K562 (cell line): ENCODE measurements at regions not wholly inside any gene's neighbourhood (a gene's known extent, or its start where the extent isn't known, plus 50 kb on each side); places are given as distances from the start of the nearest gene placed in this dataset.
A peak's percentile ranks its signal among the peaks of the same experiment; 100 is the strongest.

Experiments
- ATAC-seq: fragments of 200-7000 bp; cut with Tn5 transposase; 3 replicates; pipeline ENCODE4 v1.9.1; 2020; ENCODE audit warnings: moderate library complexity
- BruUV-seq: library from RNA; stranded (reverse); fragments of 400-500 nt; replicated peaks from 2 replicates; lab custom pipeline; 2021; lab: Mats Ljungman, UMichigan
- CTCF ChIA-PET: fragments of 300-600 bp; formaldehyde crosslinking; extraction: SDS; loops from one replicate; lab custom pipeline; 2021; ENCODE audit warnings: low intra/inter-chr PET ratio; lab: Yijun Ruan, JAX
- POLR2A ChIA-PET: fragments of 300-600, 350-650 bp; sonication (Branson Sonifier 250); formaldehyde crosslinking; extraction: SDS; loops from one replicate; lab custom pipeline; 2021; ENCODE audit warnings: antibody characterized with exemption, inconsistent platforms; lab: Yijun Ruan, JAX
- DNase-seq, 4 experiments: peaks; one replicate each; pipeline versions ENCODE4 v3.0.0 to v3.0.0-alpha.2; 2011 to 2018; ENCODE audit warnings: low spot score in 3 of 4, mixed read lengths in 3 of 4; ENCODE audit errors: extremely low read depth in 1 of 4
- FAIRE-seq: peaks from 2 replicates; lab custom pipeline; 2011; peaks lifted over from hg19 to GRCh38; lab: Jason Lieb, UNC
- H2AFZ ChIP-seq: 2 replicates; pipeline ENCODE4 v1.6.0; 2011; ENCODE audit warnings: low read depth, low read length, control low read depth, inconsistent platforms
- H3K27ac ChIP-seq: fragments of 200-600 bp; 3 replicates; pipeline ENCODE4 v1.8.0; 2011; ENCODE audit warnings: low read depth, mild to moderate bottlenecking, control low read depth, inconsistent platforms, low read length, moderate library complexity, mixed read lengths; ENCODE audit errors: extremely low read depth
- H3K27me3 ChIP-seq, 2 experiments: fragments of 300-600 bp in 1 of 2; 2 replicates in 1 of 2; 3 replicates in 1 of 2; pipeline versions ENCODE4 v1.6.0 to v1.8.0; 2011; ENCODE audit warnings: inconsistent platforms in 2 of 2, low read length in 2 of 2, mild to moderate bottlenecking in 1 of 2, mixed read lengths in 1 of 2, moderate library complexity in 1 of 2; ENCODE audit not compliant: control insufficient read depth in 2 of 2, insufficient read depth in 2 of 2
- H3K36me3 ChIP-seq: fragments of 300-600 bp; 3 replicates; pipeline ENCODE4 v1.8.0; 2011; ENCODE audit warnings: mild to moderate bottlenecking, low read length, inconsistent platforms; ENCODE audit not compliant: control insufficient read depth, insufficient read depth
- H3K4me1 ChIP-seq, 2 experiments: fragments of 200-600 bp in 1 of 2; replicated peaks in 1 of 2; 2 replicates in 1 of 2; 3 replicates in 1 of 2; pipeline versions ENCODE4 v1.5.1 to v1.8.0; 2011; ENCODE audit warnings: inconsistent platforms in 2 of 2, low read length in 2 of 2, mild to moderate bottlenecking in 1 of 2, mixed read lengths in 1 of 2, moderate library complexity in 1 of 2; ENCODE audit not compliant: control insufficient read depth in 2 of 2, insufficient read depth in 2 of 2
- H3K4me2 ChIP-seq: 2 replicates; pipeline ENCODE4 v1.6.1; 2011; ENCODE audit warnings: low read length, control low read depth, inconsistent platforms, mixed read lengths; ENCODE audit not compliant: insufficient read depth
- H3K4me3 ChIP-seq: fragments of 200-600 bp; sonication (generic), shearing (Covaris generic); 2 replicates; pipeline ENCODE4 v1.5.1; 2016; ENCODE audit warnings: control low read depth, inconsistent platforms
- H3K79me2 ChIP-seq: fragments of 200-600 bp; 3 replicates; pipeline ENCODE4 v1.8.0; 2011; ENCODE audit warnings: low read length, inconsistent platforms; ENCODE audit not compliant: control insufficient read depth, insufficient read depth
- H3K9ac ChIP-seq, 2 experiments: 2 replicates each; pipeline versions ENCODE4 v1.6.0 to v1.6.1; 2011; ENCODE audit warnings: low read depth in 2 of 2, low read length in 2 of 2, control low read depth in 1 of 2, inconsistent platforms in 1 of 2, mild to moderate bottlenecking in 1 of 2, mixed read lengths in 1 of 2; ENCODE audit not compliant: insufficient read depth in 1 of 2
- H3K9me1 ChIP-seq: one replicate; pipeline ENCODE4 v1.6.0; 2011; ENCODE audit warnings: inconsistent platforms, mild to moderate bottlenecking, low read length, moderate library complexity; ENCODE audit not compliant: control insufficient read depth, insufficient read depth
- H3K9me3 ChIP-seq: replicated peaks from 2 replicates; pipeline ENCODE4 v1.5.1; 2011; ENCODE audit warnings: low read depth, low read length, inconsistent platforms; ENCODE audit not compliant: control insufficient read depth, insufficient read depth
- H4K20me1 ChIP-seq: replicated peaks from 2 replicates; pipeline ENCODE4 v1.6.1; 2011; ENCODE audit warnings: low read length, inconsistent platforms, mixed read lengths; ENCODE audit not compliant: control insufficient read depth, insufficient read depth
- CBX5 ChIP-seq: IDR thresholded peaks from 2 replicates; pipeline ENCODE4 v1.6.1; 2014; ENCODE audit warnings: low read depth, borderline replicate concordance
- CHCHD3 ChIP-seq: fragments of 250-450 bp; sonication (Bioruptor Pico); IDR thresholded peaks from 2 replicates; pipeline ENCODE4 v2.1.2; 2022; ENCODE audit warnings: mild to moderate bottlenecking
- GABPB1 ChIP-seq: sonication (generic); formaldehyde crosslinking; IDR thresholded peaks from 2 replicates; pipeline ENCODE4 v1.8.0; 2022; ENCODE audit warnings: mild to moderate bottlenecking, missing genetic modification reagents
- NFIC ChIP-seq: fragments of 450-650 bp; IDR thresholded peaks from 2 replicates; pipeline ENCODE4 v1.6.1; 2017; ENCODE audit warnings: mild to moderate bottlenecking, inconsistent platforms
- TSC22D4 ChIP-seq: fragments of 450-650 bp; IDR thresholded peaks from 2 replicates; pipeline ENCODE4 v1.6.1; 2016; ENCODE audit warnings: missing genetic modification characterization, missing biosample characterization, control low read depth
- WGBS: fragments of 100-300 bp; shearing (Covaris generic); methylation state at CpG from one replicate; pipeline ENCODE4 v1.1.6; 2016; ENCODE audit warnings: low coverage, mixed read lengths; ENCODE audit not compliant: insufficient coverage; ENCODE audit errors: missing lambda C conversion rate; 5-methylcytosine and 5-hydroxymethylcytosine counted together
- in situ Hi-C: fragments of 300-500 bp; cut with MboI; formaldehyde crosslinking; loops from 4 replicates; pipeline ENCODE4 v1.15.0; 2018; ENCODE audit warnings: inconsistent platforms, mixed read lengths
- intact Hi-C: fragments of 100-400 bp; cut with micrococcal nuclease; formaldehyde crosslinking; loops from 2 replicates; pipeline ENCODE4 v1.14.2; 2022
- TF ChIP-seq, protein P1 (sequence below): fragments of 450-650 bp; IDR thresholded peaks from 2 replicates; pipeline ENCODE4 v1.6.1; 2016

DNA sequence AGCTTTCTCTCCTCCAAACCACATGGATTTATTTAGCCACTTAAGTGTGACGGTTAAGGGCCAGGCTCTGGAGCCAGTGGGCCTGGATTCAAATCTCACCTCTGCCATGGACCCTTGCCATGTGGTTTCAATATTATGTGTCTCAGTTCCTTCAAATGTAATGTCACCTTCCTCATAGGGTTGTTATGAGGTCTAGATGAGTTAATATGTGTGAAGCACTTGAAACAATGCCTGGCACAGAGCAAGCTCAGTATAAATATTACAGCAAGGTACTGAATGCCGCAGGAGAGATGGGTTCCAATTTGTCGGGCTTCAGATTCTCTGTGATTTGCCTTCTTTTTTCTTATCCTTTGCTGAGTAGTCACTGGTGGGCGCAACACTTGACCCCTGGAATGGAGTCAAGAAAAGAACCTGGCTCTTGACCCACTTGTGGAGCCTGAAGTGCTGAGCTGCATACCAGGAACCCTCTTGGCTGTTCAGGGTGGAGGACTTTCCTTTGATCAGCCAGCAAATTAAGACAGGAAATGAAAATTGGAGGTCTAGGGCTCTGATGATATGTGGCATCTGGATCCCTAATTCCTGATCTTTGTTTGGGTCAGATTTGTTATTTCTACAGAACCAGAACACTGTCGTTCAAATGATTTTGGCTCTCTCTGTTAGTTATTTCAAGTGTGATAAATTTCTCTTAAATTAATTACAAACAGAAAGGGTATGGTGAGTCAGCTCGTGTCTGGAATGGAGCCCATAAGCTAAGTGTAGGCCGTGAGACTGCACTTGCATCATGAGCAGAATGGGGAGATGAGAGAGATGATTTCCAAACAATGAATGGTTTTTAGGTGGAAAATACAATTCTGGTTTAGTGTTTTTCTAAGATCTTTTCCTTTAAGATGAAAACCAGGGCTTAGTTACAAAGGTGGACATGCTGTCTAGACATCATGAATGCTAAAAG lies 293.0 kb downstream of the KCNS3 start (continued):
- no peak for TF ChIP-seq CHCHD3 (CRISPR knock-in tag)

DNA sequence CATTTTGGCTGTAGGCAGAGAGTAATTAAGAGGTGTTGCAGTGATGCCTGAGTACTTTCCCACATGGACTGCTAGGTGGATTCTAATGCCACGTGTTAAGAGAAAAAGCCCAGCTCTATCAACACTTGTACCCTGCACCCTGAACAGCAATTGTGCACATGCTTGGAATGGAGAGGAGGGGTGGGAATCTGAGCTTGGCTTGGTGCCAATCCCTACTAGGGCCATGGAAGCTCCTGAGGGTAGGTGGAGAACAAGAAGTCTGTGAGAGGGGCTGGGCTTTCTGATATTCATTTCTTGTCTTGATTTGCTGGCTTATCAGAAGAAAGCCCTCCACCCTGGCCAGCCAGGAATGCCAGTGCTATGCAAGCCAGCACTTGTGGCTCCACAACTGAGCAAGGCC lies 292.2 kb downstream of the KCNS3 start:
- ATAC-seq (no peak), DNase-seq (no peak)
- H3K4me3 ChIP-seq = no peak overlapping the region
- no peaks in the 10 kb centered on the region for H3K9me3 ChIP-seq
- no peaks in the 10 kb centered on the region for H3K4me1 ChIP-seq
- 6% methylated on average over 1 of the region's 1 CpG for WGBS
- no peaks in the 10 kb centered on the region for H3K36me3 ChIP-seq
- POLR2A ChIA-PET = interaction anchor here (0.7 kb wide), 1 partner anchor 25 kb away, joined by 3 read pairs; no protein-coding TSS in a partner anchor
- intact Hi-C loops (no loop called here), in situ Hi-C loops (no loop called here)
- H3K9ac ChIP-seq = no peak overlapping the region
- H3K79me2 ChIP-seq = no peaks in the 10 kb centered on the region
- no peaks in the 10 kb centered on the region for H3K27me3 ChIP-seq
- no peaks in the 10 kb centered on the region for H4K20me1 ChIP-seq
- CTCF ChIA-PET = no interaction called here
- TF ChIP-seq GABPB1 (CRISPR knock-in tag) (no peak), NFIC (peak; percentile 70)
- TF ChIP-seq, all 486 proteins: peak for 1
- no TSS peak for BruUV-seq
- Histone ChIP-seq H3K27ac (no peak overlapping the region), H3K9me1 (no peaks in the 10 kb centered on the region), H2AFZ (no peak overlapping the region), H3K4me2 (no peak overlapping the region)
- FAIRE-seq = no peak

DNA sequence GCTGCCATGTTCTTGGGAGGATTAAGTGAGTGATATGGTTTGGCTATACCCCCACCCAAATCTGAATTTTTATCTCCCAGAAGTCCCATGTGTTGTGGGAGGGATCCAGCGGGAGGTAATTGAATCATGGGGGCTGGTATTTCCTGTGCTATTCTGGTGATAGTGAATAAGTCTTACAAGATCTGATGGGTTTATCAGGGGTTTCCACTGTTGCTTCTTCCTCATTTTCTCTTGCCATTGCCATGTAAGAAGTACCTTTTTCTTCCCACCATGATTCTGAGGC lies 291.4 kb downstream of the KCNS3 start:
- Histone ChIP-seq H3K9me1 (no peaks in the 10 kb centered on the region), H3K4me3 (no peak overlapping the region), H3K36me3 (no peaks in the 10 kb centered on the region), H2AFZ (no peak overlapping the region), H3K27me3 (no peaks in the 10 kb centered on the region), H3K9me3 (no peaks in the 10 kb centered on the region), H3K79me2 (no peaks in the 10 kb centered on the region), H3K4me2 (no peak overlapping the region), H4K20me1 (no peaks in the 10 kb centered on the region), H3K27ac (no peak overlapping the region), H3K9ac (no peak overlapping the region), H3K4me1 (no peaks in the 10 kb centered on the region)
- ChIA-PET POLR2A (interaction anchor here (0.6 kb wide), 1 partner anchor 1588 kb away, joined by 3 read pairs; no protein-coding TSS in a partner anchor), CTCF (no interaction called here)
- intact Hi-C loops (no loop called here), in situ Hi-C loops (no loop called here)
- ATAC-seq (no peak), FAIRE-seq (no peak), DNase-seq (no peak)
- WGBS = 0% methylated on average over 1 of the region's 1 CpG
- no TSS peak for BruUV-seq
- TF ChIP-seq TSC22D4 (tag) (no peak), CBX5 (no peak)
- TF ChIP-seq, protein P1, sequence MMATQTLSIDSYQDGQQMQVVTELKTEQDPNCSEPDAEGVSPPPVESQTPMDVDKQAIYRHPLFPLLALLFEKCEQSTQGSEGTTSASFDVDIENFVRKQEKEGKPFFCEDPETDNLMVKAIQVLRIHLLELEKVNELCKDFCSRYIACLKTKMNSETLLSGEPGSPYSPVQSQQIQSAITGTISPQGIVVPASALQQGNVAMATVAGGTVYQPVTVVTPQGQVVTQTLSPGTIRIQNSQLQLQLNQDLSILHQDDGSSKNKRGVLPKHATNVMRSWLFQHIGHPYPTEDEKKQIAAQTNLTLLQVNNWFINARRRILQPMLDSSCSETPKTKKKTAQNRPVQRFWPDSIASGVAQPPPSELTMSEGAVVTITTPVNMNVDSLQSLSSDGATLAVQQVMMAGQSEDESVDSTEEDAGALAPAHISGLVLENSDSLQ = no peak
